Spleen (tissue), 3 donors: ENCODE measurements at regions not wholly inside any gene's neighbourhood (a gene's known extent, or its start where the extent isn't known, plus 50 kb on each side); places are given as distances from the start of the nearest gene placed in this dataset.

Source experiments
- POLR2A ChIP-seq, 3 donors: fragments of 450-650 bp; IDR thresholded peaks; one replicate each; pipeline ENCODE4 v1.5.1; 2017; ENCODE audit warnings: antibody characterized with exemption in 3 of 3, mild to moderate bottlenecking in 1 of 3
- POLR2AphosphoS5 ChIP-seq, 3 donors: sonication (generic); formaldehyde crosslinking; IDR thresholded peaks; one replicate each; pipeline ENCODE4 v1.5.1; 2017; ENCODE audit warnings: antibody characterized with exemption in 3 of 3

DNA sequence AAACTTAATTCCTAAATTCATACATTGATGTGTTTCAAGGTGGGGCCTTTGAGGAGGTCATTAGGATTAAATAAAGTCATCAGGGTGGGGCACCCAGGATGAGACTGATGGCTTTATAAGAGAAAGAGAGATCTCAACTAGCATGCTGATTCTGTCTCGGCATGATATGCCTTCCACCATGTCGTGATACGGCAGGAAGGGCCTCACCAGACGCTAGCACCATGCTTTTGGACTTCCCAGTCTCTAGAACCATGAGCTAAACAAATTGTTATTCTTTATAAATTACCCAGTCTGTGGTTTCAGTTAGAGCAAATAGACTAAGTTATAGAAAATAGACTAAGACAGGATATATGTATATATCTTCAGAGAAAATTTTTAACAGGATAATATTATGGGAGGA is 759.6 kb downstream of the MED13L start:
- TF ChIP-seq POLR2AphosphoS5 (IDR thresholded peaks at IDR 0.05) = no peak
- no peak for TF ChIP-seq POLR2A (IDR thresholded peaks at IDR 0.05)
